ENCODE measurements at regions not wholly inside any gene's neighbourhood (a gene's known extent, or its start where the extent isn't known, plus 50 kb on each side); places are given as distances from the start of the nearest gene placed in this dataset.

DNA sequence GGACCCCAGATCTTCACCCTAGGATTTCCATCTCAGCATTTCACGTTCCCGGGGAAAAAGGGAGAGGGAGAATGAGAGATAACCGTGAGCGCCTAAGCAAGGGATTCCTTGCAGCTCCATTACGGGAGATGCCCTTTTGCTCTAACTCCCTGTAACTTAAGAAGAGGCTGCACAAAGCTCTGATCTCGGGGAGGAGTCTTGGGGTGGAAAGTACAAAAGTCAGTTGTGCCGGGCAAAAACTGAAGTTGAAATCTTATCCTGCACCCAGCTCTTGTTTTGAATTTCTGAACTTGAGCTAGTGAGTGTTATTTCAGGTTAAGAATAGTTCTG lies 256.4 kb upstream of the SOX21 start:
- peaks cover 78% of the 10 kb centered on the region for H3K27me3 ChIP-seq
- peaks cover 5 to 15% (median 9%) of the 10 kb centered on the region in 4 donors for H3K4me1 ChIP-seq
- no peak overlapping the region for H3K27ac ChIP-seq
- TF ChIP-seq POLR2AphosphoS5 (IDR thresholded peaks at IDR 0.05), result no peak
- H3K4me3 ChIP-seq, result peak overlapping the region in 1 of 4 donors; percentile 40
- no peaks in the 10 kb centered on the region for H3K36me3 ChIP-seq
- WGBS, 2 donors (ENCODE audit: low coverage in 1 of 2), result 14 to 20% methylated on average over 1 to 7 of the region's 7 CpGs
- in situ Hi-C loops (cut with MboI; ENCODE audit: low pct_ligation_motif_present in 1 of 4, low pct_unique_long_range_greater_than_20kb in 1 of 4, low sequenced_read_pairs in 3 of 4) (no loop called here), intact Hi-C loops (cut with DNase I; ENCODE audit: low total_unique reads) (no loop called here)
- no peaks in the 10 kb centered on the region for H3K9me3 ChIP-seq
- DNase-seq, result no peak

DNA sequence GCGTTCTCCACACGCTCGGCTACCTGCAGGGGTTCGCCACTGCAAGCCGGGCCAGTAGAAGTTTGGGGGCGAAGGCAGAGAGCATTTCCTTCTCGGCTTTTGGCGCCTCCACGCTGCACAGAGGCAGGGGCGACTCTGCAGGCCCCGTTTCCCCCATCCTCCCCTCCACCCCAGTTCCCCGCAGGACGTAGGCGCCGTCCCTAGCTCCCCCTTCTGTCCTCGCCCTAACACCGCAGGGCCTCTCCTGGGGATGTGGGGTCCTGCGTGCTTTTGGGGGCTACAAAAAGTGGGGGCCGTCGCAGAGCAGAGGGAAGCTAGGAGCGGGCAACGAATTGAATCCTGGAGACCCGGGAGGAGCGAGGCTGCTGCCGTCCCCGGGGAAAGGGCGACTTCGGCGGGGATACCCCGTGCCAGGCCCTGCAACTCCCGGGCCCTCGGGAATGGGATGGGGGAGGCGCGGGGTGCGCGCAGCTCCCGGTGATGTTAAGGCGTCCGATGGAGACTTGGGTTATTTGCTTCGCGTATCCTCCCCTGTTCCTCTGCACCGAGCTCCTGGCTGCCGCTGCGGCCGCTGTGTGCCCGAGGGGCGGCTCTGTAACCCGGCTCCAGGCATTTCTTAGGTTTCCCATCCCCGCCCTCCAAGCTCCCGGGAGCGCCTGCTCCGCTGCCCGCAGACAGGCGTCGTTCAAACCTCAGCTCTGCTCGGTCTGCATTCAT lies 255.9 kb upstream of the SOX21 start:
- TF ChIP-seq POLR2AphosphoS5 (IDR thresholded peaks at IDR 0.05) (no peak), POLR2A (IDR thresholded peaks at IDR 0.05) (no peak), EP300 (IDR thresholded peaks at IDR 0.05; ENCODE audit: low read depth) (no peak)
- TF ChIP-seq, protein P1, sequence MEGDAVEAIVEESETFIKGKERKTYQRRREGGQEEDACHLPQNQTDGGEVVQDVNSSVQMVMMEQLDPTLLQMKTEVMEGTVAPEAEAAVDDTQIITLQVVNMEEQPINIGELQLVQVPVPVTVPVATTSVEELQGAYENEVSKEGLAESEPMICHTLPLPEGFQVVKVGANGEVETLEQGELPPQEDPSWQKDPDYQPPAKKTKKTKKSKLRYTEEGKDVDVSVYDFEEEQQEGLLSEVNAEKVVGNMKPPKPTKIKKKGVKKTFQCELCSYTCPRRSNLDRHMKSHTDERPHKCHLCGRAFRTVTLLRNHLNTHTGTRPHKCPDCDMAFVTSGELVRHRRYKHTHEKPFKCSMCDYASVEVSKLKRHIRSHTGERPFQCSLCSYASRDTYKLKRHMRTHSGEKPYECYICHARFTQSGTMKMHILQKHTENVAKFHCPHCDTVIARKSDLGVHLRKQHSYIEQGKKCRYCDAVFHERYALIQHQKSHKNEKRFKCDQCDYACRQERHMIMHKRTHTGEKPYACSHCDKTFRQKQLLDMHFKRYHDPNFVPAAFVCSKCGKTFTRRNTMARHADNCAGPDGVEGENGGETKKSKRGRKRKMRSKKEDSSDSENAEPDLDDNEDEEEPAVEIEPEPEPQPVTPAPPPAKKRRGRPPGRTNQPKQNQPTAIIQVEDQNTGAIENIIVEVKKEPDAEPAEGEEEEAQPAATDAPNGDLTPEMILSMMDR (IDR thresholded peaks at IDR 0.05), result no peak

DNA sequence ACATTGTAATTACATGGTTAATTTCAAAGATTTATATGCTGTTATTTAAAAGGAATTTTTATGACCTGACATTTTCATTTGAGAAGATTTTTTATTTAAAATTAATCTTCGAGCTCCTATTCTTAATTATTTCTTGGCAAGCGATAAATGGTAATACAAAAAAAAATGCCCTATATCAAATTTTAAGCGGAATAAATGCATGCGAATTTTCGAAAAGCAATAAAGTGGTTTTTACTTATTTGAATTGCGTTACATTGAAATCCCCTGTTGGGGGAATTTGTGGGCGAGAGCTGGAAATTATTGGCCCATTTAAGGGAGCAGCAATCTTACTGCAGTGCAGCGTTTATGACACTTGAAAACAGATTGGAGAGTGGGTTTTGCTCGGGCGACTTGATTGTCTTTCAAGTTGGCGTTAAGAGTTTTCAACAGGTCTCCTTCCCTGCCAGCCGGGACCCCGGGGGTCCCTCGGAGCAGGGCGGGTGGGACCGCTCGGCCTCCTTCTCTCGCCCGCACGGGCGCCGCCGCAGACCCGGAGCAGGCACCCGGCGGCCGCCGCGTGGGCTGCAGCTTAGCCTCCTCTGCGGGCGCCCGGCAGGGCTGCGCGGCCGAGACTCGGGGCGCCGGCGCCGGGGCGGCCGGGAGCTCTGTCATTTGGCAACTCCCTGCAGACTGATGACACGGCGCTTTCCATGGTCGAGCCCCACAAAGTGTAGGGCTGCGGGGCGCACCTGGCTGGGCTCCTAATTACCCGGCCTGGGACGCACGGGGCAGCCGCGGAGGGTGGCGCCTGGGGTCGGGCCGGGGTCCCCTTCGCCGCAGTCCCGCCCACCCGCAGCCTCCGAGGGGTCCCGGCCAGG lies 255.1 kb upstream of the SOX21 start:
- Histone ChIP-seq H3K4me3 (peak overlapping the region in 2 of 4 donors; percentile 11 to 40), H3K4me1 (peaks cover 5 to 15% (median 9%) of the 10 kb centered on the region in 4 donors), H3K27ac (no peak overlapping the region), H3K27me3 (peaks cover 84% of the 10 kb centered on the region), H3K9me3 (no peaks in the 10 kb centered on the region), H3K36me3 (no peaks in the 10 kb centered on the region)
- WGBS, 2 donors (ENCODE audit: low coverage in 1 of 2), result 6 to 8% methylated on average over 15 to 34 of the region's 61 CpGs
- in situ Hi-C loops (cut with MboI; ENCODE audit: low pct_ligation_motif_present in 1 of 4, low pct_unique_long_range_greater_than_20kb in 1 of 4, low sequenced_read_pairs in 3 of 4), result no loop called here
- TF ChIP-seq, protein P1 (IDR thresholded peaks at IDR 0.05), result no peak
- TF ChIP-seq EP300 (IDR thresholded peaks at IDR 0.05; ENCODE audit: low read depth), result no peak
- no peak for TF ChIP-seq POLR2AphosphoS5 (IDR thresholded peaks at IDR 0.05)
- no peak for TF ChIP-seq POLR2A (IDR thresholded peaks at IDR 0.05)
- intact Hi-C loops (cut with DNase I; ENCODE audit: low total_unique reads), result no loop called here
- no peak for DNase-seq

More for the DNA sequence above, 255.9 kb upstream of the SOX21 start:
- WGBS, 2 donors (ENCODE audit: low coverage in 1 of 2), result 0 to 6% methylated on average over 5 to 43 of the region's 56 CpGs
- intact Hi-C loops (cut with DNase I; ENCODE audit: low total_unique reads), result no loop called here
- no peaks in the 10 kb centered on the region for H3K36me3 ChIP-seq
- peaks cover 5 to 15% (median 9%) of the 10 kb centered on the region in 4 donors for H3K4me1 ChIP-seq
- H3K27ac ChIP-seq, result no peak overlapping the region
- peak overlapping the region in 2 of 4 donors; percentile 11 to 40 for H3K4me3 ChIP-seq
- in situ Hi-C loops (cut with MboI; ENCODE audit: low pct_ligation_motif_present in 1 of 4, low pct_unique_long_range_greater_than_20kb in 1 of 4, low sequenced_read_pairs in 3 of 4), result no loop called here
- H3K27me3 ChIP-seq, result peaks cover 80% of the 10 kb centered on the region
- DNase-seq, result no peak
- H3K9me3 ChIP-seq, result no peaks in the 10 kb centered on the region

DNA sequence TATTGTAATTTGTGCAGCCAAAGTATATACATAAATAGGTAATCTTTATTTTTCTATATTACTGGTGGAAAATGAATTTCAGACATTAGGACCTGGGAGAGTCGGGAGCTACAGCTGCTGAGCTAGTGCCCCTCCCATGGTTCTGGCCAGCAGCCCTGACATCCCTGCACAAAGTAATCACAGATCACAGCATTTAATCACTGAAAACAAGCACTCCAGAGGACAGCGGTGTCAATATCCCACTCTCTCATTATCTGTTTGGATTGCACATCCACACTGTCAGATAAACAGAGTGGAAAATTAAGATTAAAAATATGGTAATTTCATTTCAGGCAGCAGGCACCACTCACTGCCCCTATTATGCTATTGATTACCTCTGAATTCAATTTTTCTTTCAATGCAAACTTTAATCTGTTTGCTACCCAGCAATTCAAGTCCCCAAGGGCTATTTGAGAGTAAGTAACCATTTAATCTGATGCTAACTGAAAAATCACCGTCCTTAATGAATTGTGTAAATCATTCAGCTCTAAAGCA lies 254.1 kb upstream of the SOX21 start:
- Histone ChIP-seq H3K4me1 (peaks cover 5 to 15% (median 9%) of the 10 kb centered on the region in 4 donors), H3K27me3 (peaks cover 84% of the 10 kb centered on the region), H3K27ac (no peak overlapping the region), H3K4me3 (no peak overlapping the region), H3K36me3 (no peaks in the 10 kb centered on the region), H3K9me3 (no peaks in the 10 kb centered on the region)
- in situ Hi-C loops (cut with MboI; ENCODE audit: low pct_ligation_motif_present in 1 of 4, low pct_unique_long_range_greater_than_20kb in 1 of 4, low sequenced_read_pairs in 3 of 4), result no loop called here
- no peak for DNase-seq
- WGBS, 2 donors (ENCODE audit: low coverage in 1 of 2), result 6 to 30% methylated on average over 3 of the region's 3 CpGs
- TF ChIP-seq POLR2AphosphoS5 (IDR thresholded peaks at IDR 0.05), result no peak
- TF ChIP-seq POLR2A (IDR thresholded peaks at IDR 0.05), result no peak
- TF ChIP-seq, protein P1 (IDR thresholded peaks at IDR 0.05), result no peak
- TF ChIP-seq EP300 (IDR thresholded peaks at IDR 0.05; ENCODE audit: low read depth), result no peak
- intact Hi-C loops (cut with DNase I; ENCODE audit: low total_unique reads), result no loop called here
